Kidney epithelial cell (primary cell): ENCODE measurements at regions not wholly inside any gene's neighbourhood (a gene's known extent, or its start where the extent isn't known, plus 50 kb on each side); places are given as distances from the start of the nearest gene placed in this dataset.
A peak's percentile ranks its signal among the peaks of the same experiment; 100 is the strongest.

ENCODE experiments used
- DNase-seq: peaks from one replicate; pipeline ENCODE4 v3.0.0-alpha.2; 2010; ENCODE audit warnings: low read depth
- H3K27me3 ChIP-seq: 2 replicates; pipeline ENCODE4 v1.6.0; 2011; ENCODE audit warnings: low read length; ENCODE audit not compliant: control insufficient read depth, insufficient read depth
- H3K36me3 ChIP-seq: 2 replicates; pipeline ENCODE4 v1.5.1; 2011; ENCODE audit warnings: low read length; ENCODE audit not compliant: control insufficient read depth, insufficient read depth
- H3K4me3 ChIP-seq: 2 replicates; pipeline ENCODE4 v1.5.1; 2011; ENCODE audit warnings: low read depth, mild to moderate bottlenecking, control low read depth, low read length
- CTCF ChIP-seq: IDR thresholded peaks from 2 replicates; pipeline ENCODE4 v1.5.1; 2011; ENCODE audit warnings: mild to moderate bottlenecking, moderate library complexity, low read length, control low read depth, inconsistent platforms; ENCODE audit not compliant: insufficient read depth, poor library complexity, severe bottlenecking

GRCh38 chr4:162659716-162660115 lies 495.9 kb upstream of the FSTL5 start:
- no peaks in the 10 kb centered on the region for H3K36me3 ChIP-seq
- DNase-seq = no peak
- H3K4me3 ChIP-seq = no peak overlapping the region
- no peak for TF ChIP-seq CTCF
- H3K27me3 ChIP-seq = no peaks in the 10 kb centered on the region

GRCh38 chr4:162657966-162658365 lies 494.2 kb upstream of the FSTL5 start:
- H3K27me3 ChIP-seq = no peaks in the 10 kb centered on the region
- no peaks in the 10 kb centered on the region for H3K36me3 ChIP-seq
- H3K4me3 ChIP-seq = no peak overlapping the region
- no peak for TF ChIP-seq CTCF
- DNase-seq = no peak

GRCh38 chr4:162650166-162650565 lies 486.4 kb upstream of the FSTL5 start:
- TF ChIP-seq CTCF = no peak
- no peaks in the 10 kb centered on the region for H3K27me3 ChIP-seq
- H3K36me3 ChIP-seq = no peaks in the 10 kb centered on the region
- no peak for DNase-seq
- H3K4me3 ChIP-seq = no peak overlapping the region

- no peak for DNase-seq
- TF ChIP-seq CTCF = peak; percentile 55
- Histone ChIP-seq H3K4me3 (no peak overlapping the region), H3K36me3 (no peaks in the 10 kb centered on the region), H3K27me3 (no peaks in the 10 kb centered on the region)
Observed at GRCh38 chr4:162645381-162645780, 481.6 kb upstream of the FSTL5 start.

- no peak for TF ChIP-seq CTCF
- Histone ChIP-seq H3K36me3 (no peaks in the 10 kb centered on the region), H3K4me3 (no peak overlapping the region), H3K27me3 (no peaks in the 10 kb centered on the region)
- DNase-seq = peak; percentile 9
Observed at GRCh38 chr4:162644346-162644745, 480.5 kb upstream of the FSTL5 start.

- DNase-seq = no peak
- no peak for TF ChIP-seq CTCF
- Histone ChIP-seq H3K27me3 (no peaks in the 10 kb centered on the region), H3K4me3 (no peak overlapping the region), H3K36me3 (no peaks in the 10 kb centered on the region)
Observed at GRCh38 chr4:162640152-162640551, 476.4 kb upstream of the FSTL5 start.
